GM12878 (cell line): ENCODE measurements at regions not wholly inside any gene's neighbourhood (a gene's known extent, or its start where the extent isn't known, plus 50 kb on each side); places are given as distances from the start of the nearest gene placed in this dataset.

Experiments used
- ATF3 ChIP-seq: IDR thresholded peaks from 2 replicates; pipeline ENCODE4 v1.6.1; 2011; ENCODE audit warnings: low read depth, mild to moderate bottlenecking, low read length, moderate library complexity, borderline replicate concordance; ENCODE audit errors: extremely low read depth
- CTCF ChIP-seq, 3 experiments: IDR thresholded peaks in 2 of 3; conservative IDR thresholded peaks in 1 of 3; 2 replicates each; pipeline ENCODE4 v1.5.1; 2011; ENCODE audit warnings: low read depth in 3 of 3, low read length in 3 of 3, mild to moderate bottlenecking in 3 of 3, control low read depth in 2 of 3, moderate library complexity in 2 of 3, inconsistent platforms in 1 of 3, mixed read lengths in 1 of 3; ENCODE audit not compliant: control insufficient read depth in 2 of 3, insufficient read depth in 1 of 3; ENCODE audit errors: extremely low read depth in 1 of 3
- EP300 ChIP-seq, 2 experiments: fragments of 150-350 bp in 1 of 2; IDR thresholded peaks; 2 replicates each; pipeline ENCODE4 v1.6.1; 2011 to 2012; ENCODE audit warnings: low read depth in 2 of 2, low read length in 2 of 2, borderline replicate concordance in 1 of 2, improper control_type of control experiment in 1 of 2, inconsistent platforms in 1 of 2; ENCODE audit not compliant: control insufficient read depth in 1 of 2
- SMC3 ChIP-seq: IDR thresholded peaks from 2 replicates; pipeline ENCODE4 v1.6.1; 2011; ENCODE audit warnings: low read length, improper control_type of control experiment, borderline replicate concordance
- SREBF2 ChIP-seq: IDR thresholded peaks from 2 replicates; pipeline ENCODE4 v1.6.1; 2012; ENCODE audit warnings: mild to moderate bottlenecking, low read length
- ZNF217 ChIP-seq: fragments of 450-650 bp; IDR thresholded peaks from 2 replicates; pipeline ENCODE4 v1.6.1; 2017; ENCODE audit warnings: antibody characterized with exemption, mild to moderate bottlenecking

- TF ChIP-seq CTCF (IDR thresholded peaks at IDR 0.05 in 2 of 3, conservative IDR thresholded peaks at IDR 0.05 in 1 of 3; ENCODE audit: control insufficient read depth in 2 of 3, extremely low read depth in 1 of 3, insufficient read depth in 1 of 3, low read depth in 3 of 3, low read length in 3 of 3) (no peak), ZNF217 (no peak), ATF3 (no peak), SREBF2 (no peak), SMC3 (no peak), EP300 (IDR thresholded peaks at IDR 0.05; ENCODE audit: borderline replicate concordance in 1 of 2, control insufficient read depth in 1 of 2, low read depth in 2 of 2, low read length in 2 of 2) (no peak)
These were observed 488.7 kb upstream of the TYRP1 start for GRCh38 chr9:12204512-12204911.
